ENCODE measurements at regions not wholly inside any gene's neighbourhood (a gene's known extent, or its start where the extent isn't known, plus 50 kb on each side); places are given as distances from the start of the nearest gene placed in this dataset.
A peak's percentile ranks its signal among the peaks of the same experiment; 100 is the strongest.

GRCh38 chr13:64206430-64207225, 2791.0 kb upstream of the PCDH20 start:
- DNase-seq (ENCODE audit: low read depth) = peak; percentile 1
- TF ChIP-seq, protein P1, sequence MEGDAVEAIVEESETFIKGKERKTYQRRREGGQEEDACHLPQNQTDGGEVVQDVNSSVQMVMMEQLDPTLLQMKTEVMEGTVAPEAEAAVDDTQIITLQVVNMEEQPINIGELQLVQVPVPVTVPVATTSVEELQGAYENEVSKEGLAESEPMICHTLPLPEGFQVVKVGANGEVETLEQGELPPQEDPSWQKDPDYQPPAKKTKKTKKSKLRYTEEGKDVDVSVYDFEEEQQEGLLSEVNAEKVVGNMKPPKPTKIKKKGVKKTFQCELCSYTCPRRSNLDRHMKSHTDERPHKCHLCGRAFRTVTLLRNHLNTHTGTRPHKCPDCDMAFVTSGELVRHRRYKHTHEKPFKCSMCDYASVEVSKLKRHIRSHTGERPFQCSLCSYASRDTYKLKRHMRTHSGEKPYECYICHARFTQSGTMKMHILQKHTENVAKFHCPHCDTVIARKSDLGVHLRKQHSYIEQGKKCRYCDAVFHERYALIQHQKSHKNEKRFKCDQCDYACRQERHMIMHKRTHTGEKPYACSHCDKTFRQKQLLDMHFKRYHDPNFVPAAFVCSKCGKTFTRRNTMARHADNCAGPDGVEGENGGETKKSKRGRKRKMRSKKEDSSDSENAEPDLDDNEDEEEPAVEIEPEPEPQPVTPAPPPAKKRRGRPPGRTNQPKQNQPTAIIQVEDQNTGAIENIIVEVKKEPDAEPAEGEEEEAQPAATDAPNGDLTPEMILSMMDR (IDR thresholded peaks at IDR 0.05; ENCODE audit: insufficient read depth, low read depth, low read length, missing control alignments) = no peak
- no peak overlapping the region for H3K4me3 ChIP-seq (ENCODE audit: low read length)

- H3K4me3 ChIP-seq (ENCODE audit: low read length) = no peak overlapping the region
- no peak for DNase-seq (ENCODE audit: low read depth)
- TF ChIP-seq, protein P1 (IDR thresholded peaks at IDR 0.05; ENCODE audit: insufficient read depth, low read depth, low read length, missing control alignments) = no peak
These were observed 2786.9 kb upstream of the PCDH20 start for GRCh38 chr13:64202517-64202916.

GRCh38 chr13:64197232-64197631, 2781.6 kb upstream of the PCDH20 start:
- no peak for DNase-seq (ENCODE audit: low read depth)
- no peak overlapping the region for H3K4me3 ChIP-seq (ENCODE audit: low read length)
- TF ChIP-seq, protein P1 (IDR thresholded peaks at IDR 0.05; ENCODE audit: insufficient read depth, low read depth, low read length, missing control alignments) = no peak

GRCh38 chr13:64186503-64187250, 2771.0 kb upstream of the PCDH20 start:
- H3K4me3 ChIP-seq (ENCODE audit: low read length) = no peak overlapping the region
- no peak for DNase-seq (ENCODE audit: low read depth)
- TF ChIP-seq, protein P1 (IDR thresholded peaks at IDR 0.05; ENCODE audit: insufficient read depth, low read depth, low read length, missing control alignments) = no peak

- H3K4me3 ChIP-seq (ENCODE audit: low read length) = no peak overlapping the region
- TF ChIP-seq, protein P1 (IDR thresholded peaks at IDR 0.05; ENCODE audit: insufficient read depth, low read depth, low read length, missing control alignments) = no peak
- no peak for DNase-seq (ENCODE audit: low read depth)
These were observed 2770.4 kb upstream of the PCDH20 start for GRCh38 chr13:64186071-64186470.

DNA sequence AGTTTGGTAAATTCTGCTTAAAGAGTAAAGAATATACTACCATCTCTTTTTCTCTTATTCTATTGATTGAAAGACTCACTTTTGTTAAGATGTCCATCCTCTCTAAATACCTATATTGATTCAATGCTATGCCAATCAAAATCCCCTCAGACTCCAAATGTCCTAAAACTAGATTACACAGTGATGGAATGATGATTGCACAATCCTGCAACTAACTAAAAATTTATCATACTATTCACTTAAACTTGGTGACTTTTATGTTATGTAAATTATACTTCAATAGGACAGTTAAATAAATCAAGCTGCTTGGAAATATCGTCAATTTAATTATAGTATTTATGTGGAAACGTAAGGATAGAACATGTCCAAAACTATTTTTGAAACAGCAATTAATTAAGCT, 2765.1 kb upstream of the PCDH20 start:
- TF ChIP-seq, protein P1 (IDR thresholded peaks at IDR 0.05; ENCODE audit: insufficient read depth, low read depth, low read length, missing control alignments) = no peak
- DNase-seq (ENCODE audit: low read depth) = no peak
- H3K4me3 ChIP-seq (ENCODE audit: low read length) = no peak overlapping the region

Data from epithelial cell of esophagus (primary cell).